Right renal cortex interstitium (tissue), 3 donors: ENCODE measurements at regions not wholly inside any gene's neighbourhood (a gene's known extent, or its start where the extent isn't known, plus 50 kb on each side); places are given as distances from the start of the nearest gene placed in this dataset.
"Not testable (repeated sequence)": the region's sequence is repeated elsewhere in the genome, so short reads cannot be mapped to it uniquely, and the experiment has no call there.

Experiments
- DNase-seq, 3 donors: peaks; one replicate each; pipeline ENCODE4 v3.0.0-alpha.2; 2013; ENCODE audit warnings: low read depth in 3 of 3, low spot score in 2 of 3

DNA sequence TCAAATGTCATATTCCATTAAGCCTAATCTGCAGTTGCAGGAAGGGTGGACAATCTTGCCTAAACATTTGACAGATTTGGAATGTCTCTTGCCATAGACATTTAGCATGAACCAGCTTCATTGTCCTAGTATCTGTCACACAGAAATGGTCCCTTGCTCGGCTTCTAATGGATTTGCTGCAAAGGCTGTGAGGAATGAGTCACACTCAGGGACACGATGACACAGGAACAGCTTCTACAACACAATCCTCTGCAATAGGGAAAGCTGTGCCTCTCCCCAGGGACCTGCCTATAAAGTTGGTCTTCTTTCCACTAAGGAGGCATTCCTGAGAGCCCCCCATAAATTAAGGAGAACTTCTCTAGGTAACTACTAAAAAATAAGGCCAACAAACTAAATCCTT, 155.1 kb upstream of the L3MBTL4 start:
- DNase-seq: no peak

DNA sequence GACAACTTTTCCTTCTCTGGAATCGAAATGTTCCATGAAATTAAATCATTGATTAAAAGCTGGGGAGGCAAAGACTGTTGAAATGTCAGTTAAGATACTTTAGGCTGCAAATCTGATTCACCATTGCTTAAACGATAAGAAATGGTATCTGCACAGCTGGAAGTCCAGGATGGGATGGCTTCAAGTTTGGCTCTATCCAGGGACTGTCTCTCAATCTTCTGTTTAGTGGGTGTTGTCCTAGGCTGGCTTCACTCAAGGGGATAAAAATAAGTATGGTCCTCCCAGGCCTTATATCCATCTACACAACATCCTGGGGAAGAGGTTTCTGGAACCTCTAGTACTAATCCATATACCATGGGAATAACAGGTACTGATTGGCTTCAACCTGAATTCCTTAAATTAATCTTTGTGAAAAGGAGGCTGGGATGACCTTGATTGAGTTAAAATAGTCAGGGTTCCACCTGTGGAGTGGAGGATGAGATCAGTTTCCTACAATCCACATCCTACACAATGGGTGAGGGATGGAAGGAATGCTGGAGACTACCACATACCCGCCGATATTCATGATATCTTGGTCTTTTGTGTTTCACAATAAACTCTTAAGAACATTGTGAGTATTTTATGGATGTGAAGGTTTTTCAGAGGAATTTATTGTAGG, 156.0 kb upstream of the L3MBTL4 start:
- DNase-seq: no peak

DNA sequence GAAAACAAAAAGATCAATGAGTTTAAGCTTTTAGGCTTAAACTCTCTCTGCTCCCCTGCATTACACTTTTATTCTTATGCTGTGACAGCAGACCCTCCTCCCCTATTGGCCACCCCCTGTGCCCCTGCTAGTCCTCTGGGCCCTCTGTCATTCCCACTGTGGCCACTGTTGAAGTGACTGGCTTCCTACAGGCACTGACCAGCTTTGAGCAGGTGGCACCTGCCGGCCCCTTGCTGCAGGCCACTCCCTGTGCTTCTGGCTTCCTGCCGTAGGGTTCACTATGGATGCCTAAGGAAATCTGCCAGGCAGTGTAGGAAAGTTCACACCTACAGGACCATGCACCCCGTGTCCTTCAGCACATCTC, 156.5 kb upstream of the L3MBTL4 start:
- DNase-seq: no peak

DNA sequence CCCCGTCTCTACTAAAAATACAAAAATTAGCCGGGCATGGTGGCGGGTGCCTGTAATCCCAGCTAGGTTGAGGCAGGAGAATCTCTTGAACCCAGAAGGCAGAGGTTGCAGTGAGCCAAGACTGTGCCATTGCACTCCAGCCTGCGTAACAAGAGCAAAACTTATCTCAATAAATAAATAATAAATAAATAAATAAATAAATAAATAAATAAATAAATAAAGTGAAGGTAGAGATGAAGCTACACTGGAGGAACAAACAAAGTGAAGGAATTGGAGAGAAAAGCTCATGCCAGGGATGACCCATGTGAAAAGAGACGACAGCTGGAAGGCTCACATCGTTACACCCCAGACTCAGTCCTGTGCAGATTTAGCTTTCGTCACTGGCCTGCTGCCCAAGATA, 157.3 kb upstream of the ARHGAP28 start:
- DNase-seq: not testable (repeated sequence)

DNA sequence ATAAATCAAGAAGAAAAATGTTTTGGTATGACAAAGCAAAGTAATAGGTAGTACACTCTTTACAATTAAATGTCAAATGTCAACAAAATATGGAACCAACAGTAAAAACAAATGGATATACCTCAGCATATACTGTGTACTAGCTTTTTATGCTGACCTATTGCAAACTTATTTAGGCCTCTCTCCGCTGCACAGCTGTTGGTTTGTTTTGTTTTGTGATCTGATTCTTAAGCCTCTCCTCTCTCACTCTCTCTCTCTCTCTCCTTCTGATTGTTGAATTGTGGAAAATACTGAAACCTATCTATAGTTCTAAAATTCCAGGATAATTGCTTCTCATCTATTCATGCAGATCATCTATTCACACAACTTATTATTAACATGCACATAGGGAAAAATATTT, 154.9 kb upstream of the ARHGAP28 start:
- no peak for DNase-seq

DNA sequence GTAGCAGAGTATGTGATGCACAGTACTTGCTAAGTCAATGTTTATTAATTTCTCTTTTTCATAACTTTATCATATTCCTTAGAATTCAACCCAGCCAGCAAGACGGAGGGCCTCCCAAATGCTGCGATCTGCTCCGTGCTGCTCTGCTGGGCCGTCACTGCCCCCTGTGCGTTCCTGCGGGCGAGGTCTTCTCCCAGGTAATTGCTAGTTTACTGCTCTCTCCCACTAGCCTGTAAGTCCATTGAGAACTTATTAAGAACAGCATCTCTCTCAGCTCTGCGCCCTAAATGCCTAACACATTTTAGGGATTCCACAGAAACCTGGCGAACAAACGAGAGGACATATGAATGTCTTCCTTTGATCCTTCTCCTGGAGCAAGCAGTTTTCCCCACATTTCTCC, 153.6 kb upstream of the ARHGAP28 start:
- no peak for DNase-seq

DNA sequence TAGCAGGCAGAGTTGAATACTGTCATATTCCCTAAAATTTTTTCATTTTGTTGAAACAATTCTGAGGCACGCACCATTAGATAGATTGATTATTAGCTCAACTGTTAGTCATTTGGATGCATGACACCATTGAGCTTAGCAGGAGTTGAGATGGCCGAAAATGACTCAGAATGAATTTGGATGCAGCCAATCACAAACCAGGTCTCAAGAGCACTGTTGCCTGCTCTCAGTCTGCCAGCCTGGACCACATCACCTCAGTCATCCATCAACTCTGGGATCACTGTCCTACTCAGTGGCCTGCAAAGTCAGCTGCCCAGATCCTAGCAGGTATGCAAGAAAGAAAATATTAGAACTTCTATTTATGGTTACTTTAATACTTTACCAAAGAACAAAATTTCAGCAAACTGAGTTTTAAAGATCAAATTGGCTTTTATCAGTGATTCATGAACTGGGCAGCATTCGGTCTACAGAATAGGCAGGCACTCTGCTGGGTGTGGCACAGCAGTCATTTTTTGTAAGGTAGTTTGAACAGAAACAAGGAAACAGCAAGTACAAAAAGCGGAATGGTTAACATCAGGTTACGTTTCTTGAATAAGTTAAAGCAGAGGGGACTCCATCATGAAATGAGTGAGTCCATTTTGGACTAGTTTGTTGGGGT, 152.7 kb upstream of the ARHGAP28 start:
- DNase-seq: no peak

DNA sequence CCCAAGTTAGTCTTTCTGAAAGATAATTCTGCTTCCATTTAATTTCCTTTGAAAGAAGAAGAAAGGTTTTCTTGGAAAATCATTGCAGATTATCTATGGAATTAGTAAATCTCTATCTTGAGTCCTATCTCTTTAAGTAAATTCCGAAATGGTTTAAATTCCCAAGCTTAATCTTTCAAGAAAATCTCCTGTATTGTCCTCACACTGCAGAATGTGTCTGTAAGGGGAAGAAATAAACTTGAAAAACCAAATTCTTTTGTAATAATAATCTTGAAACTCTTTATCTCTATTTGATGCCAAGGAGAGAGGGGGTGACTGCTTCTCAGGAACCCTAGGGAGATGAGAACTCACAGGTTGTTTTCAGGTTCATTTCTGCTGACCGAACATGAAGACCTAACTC, 150.8 kb upstream of the ARHGAP28 start:
- no peak for DNase-seq

DNA sequence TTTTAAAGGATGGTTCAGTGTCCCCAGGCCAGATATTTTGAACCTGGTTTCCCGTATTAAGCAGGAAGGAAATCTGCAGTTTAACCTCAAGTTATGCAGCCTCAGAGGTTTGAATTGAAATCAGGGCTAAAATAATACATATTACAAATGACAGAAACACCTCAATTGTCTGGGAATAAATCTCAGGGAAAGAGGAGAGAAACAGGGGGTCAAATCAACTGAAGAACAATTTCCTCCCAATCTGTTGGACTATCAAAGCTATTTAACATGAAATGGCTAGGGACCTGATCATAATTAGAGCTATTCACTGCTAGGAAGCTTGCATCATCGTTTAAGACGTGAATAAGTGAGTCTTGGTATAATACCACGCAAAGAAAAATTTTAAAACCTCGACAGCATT, 150.0 kb upstream of the ARHGAP28 start:
- DNase-seq: no peak

DNA sequence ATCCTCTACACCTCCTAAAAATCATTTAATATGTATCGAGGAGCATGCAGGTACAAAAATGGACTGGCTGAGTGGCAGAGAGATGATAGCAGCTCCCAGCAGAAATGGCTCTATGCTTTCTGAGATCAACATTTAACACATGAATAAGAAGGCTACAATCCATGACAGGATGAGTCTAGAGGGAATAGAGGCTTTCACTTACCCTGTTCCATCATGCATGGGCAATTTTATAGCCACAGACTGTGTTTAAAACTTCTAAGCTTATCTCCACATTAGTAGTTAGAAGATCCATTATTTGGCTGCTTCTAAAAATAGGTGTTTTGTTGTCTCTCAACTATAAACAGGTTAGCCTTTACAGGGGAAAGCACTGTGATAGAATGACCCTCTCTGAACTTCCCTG, 149.1 kb upstream of the ARHGAP28 start:
- DNase-seq: no peak

DNA sequence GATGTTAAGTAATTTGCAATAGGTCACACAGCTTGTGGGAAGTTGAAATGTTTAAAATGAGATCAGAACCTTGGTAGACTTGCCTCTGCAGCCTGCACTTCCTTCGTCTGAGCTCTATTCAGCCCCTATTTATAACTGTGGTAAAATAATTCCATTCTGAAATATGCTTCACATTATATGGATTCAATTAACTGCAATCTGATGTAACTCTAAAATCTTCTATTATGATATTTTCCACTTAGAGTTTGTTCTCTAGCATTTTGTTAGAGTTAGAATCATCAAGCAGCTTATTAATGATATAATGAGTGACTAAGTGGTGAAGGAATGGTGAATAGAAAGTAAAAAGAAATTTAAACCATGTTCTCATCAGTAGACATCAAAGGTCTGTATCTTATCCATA, 139.6 kb upstream of the ARHGAP28 start:
- DNase-seq: no peak

DNA sequence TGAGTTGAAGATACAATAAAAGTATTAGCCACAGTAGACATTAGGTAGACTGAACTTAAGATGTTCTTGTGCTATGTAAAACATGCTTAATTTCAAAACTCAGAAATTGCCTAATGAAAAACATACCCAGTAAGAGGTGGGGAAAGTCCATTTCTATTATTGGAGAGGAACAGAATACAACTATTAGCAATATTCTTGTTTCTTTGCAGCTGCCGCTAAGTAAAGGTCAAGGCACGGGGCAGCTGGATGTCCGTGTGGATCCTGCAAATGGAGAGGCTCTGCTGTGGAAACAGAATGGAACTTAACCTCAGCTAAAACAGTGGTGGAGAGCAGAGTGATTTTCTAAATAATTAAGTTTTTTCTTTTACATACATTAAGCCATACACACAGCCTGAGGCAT, 139.2 kb upstream of the ARHGAP28 start:
- DNase-seq: no peak

DNA sequence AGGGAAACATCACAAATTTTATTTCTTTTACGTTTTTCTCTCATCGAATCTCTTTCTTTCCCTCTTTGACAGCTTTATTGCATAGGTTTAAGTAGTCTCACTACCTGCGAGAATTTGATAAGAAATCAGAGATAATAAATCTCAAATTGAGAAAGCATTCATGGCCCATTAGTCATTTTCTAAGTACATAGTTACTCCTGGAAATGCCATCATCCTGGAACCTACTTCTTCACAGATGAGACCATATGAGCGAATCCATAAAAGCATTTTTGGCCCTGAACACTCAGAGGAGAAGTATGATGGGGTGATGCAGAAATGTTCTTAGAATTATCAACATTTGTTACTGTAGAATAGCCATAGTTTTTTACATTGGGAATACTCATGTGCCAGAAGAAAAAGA, 138.0 kb upstream of the ARHGAP28 start:
- DNase-seq: no peak

DNA sequence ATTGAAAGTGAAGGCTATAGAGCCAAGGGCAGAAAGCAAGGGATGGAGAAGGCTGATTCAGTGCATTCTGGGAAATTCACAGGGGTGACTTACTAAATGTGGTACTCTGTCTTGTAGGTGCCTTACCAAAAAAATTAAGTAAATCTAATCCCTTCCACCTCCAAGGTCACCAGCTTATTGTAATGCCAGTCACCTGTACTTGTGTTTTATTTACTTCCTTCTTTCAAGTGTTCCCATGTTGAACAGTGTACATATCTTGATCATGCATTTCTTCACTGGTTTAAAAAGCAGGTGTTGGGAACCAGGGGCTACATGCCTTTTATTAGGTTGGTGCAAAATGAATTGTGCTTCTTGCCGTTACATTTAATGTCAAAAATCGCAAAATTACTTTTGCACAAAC, 137.0 kb upstream of the ARHGAP28 start:
- no peak for DNase-seq

DNA sequence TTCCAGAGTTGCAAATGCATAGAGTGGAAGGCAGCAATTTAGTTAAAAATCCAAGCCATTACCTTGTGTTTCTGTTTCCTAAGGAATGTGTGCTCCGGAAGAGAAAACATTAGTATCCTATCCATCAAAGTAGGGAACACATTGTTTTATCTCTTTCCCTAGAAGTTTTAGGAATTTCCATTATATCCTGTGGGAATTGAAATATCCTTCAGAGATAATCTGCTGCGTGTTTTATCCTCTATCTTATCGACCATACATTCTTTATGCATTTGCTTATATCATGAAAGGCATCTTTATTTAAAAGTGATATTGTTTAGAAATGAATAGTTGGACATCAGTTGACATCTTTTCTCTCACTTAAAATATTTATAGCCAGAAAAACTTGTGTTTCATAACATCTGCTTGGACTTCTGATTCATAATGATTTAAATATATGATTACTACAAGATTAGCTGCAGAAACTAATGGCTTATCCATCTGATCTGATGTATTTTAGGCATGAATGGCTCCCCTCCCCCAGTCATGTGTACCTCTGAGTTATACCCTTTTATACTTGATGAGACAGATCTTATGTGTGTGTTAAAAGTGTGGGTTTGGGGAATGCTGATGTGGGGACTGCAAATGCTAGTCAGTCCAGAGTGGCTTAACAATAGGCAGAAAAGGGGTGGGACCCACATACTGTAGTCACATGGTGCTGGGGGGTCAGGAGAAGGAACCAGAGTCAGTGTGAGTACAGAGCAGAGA, 136.2 kb upstream of the ARHGAP28 start:
- no peak for DNase-seq

DNA sequence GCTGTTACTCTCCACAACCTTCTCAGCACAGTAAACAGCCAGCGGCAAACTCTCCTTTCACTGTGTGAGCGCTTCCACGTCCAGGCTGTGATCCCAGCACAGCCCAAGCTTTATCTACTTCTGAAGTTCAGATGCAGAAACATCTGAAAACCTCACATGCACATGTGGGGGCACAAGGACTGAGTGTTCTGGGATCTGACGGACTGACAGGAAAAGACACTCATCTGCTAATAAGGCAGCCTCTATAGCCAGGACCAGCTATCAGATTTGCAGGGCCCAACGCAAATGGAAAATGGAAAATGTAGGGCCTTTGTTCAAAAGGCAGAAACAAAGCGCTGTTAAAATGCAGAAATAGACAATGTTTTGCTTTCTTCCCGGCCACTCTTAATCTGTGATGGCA, 133.8 kb upstream of the ARHGAP28 start:
- no peak for DNase-seq

DNA sequence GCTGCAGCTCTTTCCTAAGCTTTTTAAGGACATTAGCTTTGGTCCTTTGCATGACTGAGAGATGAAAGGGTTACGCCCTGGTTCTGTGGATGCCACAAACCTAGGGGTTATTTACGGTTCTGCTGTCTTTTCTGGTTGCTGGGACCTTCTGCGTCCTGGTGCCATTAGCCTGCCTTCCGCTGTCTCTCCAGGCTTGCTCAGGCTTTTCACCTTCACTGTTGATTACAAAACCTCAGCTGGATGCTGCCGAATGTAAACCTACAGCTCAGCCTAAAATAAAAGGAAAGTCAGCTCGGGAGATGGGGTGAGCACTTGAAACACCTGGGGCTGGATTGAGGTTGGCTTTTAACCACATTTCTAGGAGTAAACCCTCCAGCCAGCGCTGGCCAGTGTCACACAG, 130.9 kb upstream of the ARHGAP28 start:
- DNase-seq: no peak

DNA sequence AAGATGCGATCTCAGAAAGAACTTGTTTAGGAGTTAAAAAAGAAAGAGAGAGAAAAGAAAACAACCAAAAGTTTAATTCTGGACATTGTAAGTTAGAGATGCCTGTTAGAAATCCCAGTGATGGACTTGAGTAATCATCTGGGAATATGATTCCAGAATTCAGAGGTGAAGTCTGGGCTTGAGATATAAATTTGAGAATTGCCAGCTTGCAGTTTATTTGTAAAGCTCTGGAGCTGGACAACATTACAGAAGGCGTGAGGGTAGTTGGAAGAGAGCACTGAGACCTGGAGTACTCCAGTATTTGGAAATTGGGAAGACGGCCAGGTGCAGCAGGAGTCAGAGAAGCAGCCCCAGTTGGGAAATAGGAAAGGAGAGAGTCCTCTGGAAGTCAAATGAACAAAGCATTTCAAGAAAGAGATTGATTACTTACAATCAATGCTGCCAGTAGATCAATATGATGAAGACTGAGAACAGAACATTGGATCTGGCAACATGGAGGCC, 128.8 kb upstream of the ARHGAP28 start:
- no peak for DNase-seq

DNA sequence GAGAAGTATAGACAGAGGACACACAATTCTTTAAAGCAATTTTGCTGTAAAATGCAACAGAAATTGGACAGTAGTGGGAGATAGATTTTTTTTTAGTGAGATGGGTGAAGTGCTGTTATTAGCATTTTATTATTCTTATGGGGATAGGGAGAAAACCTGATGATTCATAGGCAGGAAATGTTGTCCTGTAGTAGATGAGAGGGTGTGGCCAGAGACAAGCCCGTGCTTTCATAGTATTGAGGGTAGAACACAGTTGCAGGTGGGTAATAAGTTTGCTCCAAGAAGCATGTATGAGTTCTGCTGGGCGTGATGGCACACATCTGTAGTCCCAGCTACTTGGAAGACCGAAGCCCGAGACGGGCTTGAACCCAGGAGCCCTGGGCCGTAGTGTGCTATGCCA, 128.3 kb upstream of the ARHGAP28 start:
- DNase-seq: no peak

DNA sequence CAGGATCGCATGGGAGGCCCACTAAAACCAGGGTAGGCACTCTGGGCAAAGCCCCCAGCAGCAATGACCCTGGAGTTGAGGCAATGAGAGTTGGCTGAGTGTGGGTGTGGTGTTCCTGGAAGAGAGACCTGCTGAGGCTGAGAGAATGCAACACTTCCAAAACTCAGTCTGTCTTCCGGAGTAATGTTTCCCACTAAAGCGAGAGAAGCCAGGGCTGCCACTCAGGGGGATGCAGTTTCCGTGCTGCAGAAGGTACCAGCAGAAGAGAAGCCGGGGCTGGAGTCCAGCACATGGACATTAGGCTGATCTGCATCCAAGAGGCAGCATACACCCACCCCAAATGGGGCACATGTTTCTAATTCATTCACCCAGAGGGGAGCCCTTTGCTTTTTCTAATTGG, 127.2 kb upstream of the ARHGAP28 start:
- no peak for DNase-seq

DNA sequence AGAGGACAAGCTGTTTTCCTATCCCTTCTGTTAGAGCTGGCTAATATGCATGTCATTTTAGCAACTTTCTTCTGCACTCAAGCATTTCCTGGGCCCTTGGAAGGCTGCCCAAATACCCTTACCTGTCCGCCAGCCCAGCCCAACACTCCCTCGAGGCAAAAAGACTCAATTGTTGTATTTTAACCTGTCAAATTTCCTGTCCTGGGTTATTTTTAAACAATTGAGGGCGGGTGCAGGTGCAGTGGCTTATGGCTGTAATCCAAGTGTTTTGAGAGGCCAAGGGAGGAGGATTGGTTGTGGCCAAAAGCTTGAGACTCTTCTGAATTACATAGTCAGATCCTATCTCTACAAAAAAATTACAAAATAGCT, 125.0 kb upstream of the ARHGAP28 start:
- DNase-seq: no peak
